ENCODE measurements at regions not wholly inside any gene's neighbourhood (a gene's known extent, or its start where the extent isn't known, plus 50 kb on each side); places are given as distances from the start of the nearest gene placed in this dataset.

DNA sequence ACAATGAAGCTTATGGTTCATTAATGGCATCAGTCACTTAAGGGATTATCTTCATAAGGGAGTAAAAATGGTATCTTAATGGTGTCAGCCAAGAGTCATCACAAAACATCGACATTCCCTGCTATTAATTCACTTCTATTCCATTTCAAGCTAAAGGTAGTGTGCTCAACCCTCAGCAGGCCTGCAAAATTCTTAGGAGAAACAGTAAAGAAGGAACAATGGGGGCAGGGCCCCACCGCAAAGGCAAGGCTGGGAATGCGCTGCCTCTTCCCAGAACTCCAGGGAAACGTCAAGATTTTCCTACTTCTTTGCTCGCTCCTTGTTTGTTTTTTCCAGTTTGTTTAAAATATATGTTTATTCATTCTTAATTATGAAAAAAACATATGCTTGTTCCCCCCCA is 187.3 kb upstream of the TSC22D2 start:
- RAD21 ChIA-PET (ENCODE audit: low non-redundant PET in 1 of 2, low total read pairs in 2 of 2, uncharacterized antibody in 2 of 2, unreplicated experiment in 2 of 2) = no interaction called here
- Histone ChIP-seq H3K9me2 (ENCODE audit: insufficient read depth) (no peaks in the 10 kb centered on the region), H3K27ac (ENCODE audit: low read depth, low read length) (no peak overlapping the region), H3K27me3 (ENCODE audit: insufficient read depth, low read length) (no peaks in the 10 kb centered on the region), H3K4me1 (ENCODE audit: control insufficient read depth in 1 of 2, insufficient read depth in 2 of 2, low read length in 2 of 2) (peaks cover 0 to 9% of the 10 kb centered on the region in 2 experiments; a peak in 1 of 4 replicates), H3K9ac (ENCODE audit: low read length) (no peak overlapping the region), H2AFZ (ENCODE audit: low read depth, low read length, poor library complexity, severe bottlenecking) (peak overlapping the region; percentile 97), H4K20me1 (ENCODE audit: insufficient read depth) (no peaks in the 10 kb centered on the region), H3K4me2 (ENCODE audit: low read length) (peak overlapping the region; percentile 53), H3K36me3 (ENCODE audit: control insufficient read depth in 1 of 2, insufficient read depth in 2 of 2, low read length in 2 of 2) (no peaks in the 10 kb centered on the region), H3K9me3 (ENCODE audit: control insufficient read depth in 1 of 2, insufficient read depth in 1 of 2, low read depth in 1 of 2, low read length in 2 of 2) (peaks cover 3% of the 10 kb centered on the region in 2 experiments; a peak in 1 of 4 replicates), H3K4me3 (replicated peaks in 1 of 2; ENCODE audit: low read depth in 1 of 2, low read length in 2 of 2) (0 out of 4 replicates have a peak overlapping the region, but pooled peaks of 1 of the 2 experiments have one; percentile 24), H3K79me2 (ENCODE audit: insufficient read depth, low read length) (no peaks in the 10 kb centered on the region)
- no TSS peak for BruUV-seq (replicated peaks)
- DNase-seq (ENCODE audit: low read depth, low spot score) = no peak
- no peak for TF ChIP-seq EZH2 (IDR thresholded peaks at IDR 0.05)
- no peak for TF ChIP-seq ZFX (IDR thresholded peaks at IDR 0.05)
- no peak for TF ChIP-seq YY1 (IDR thresholded peaks at IDR 0.05; ENCODE audit: extremely low read depth, insufficient replicate concordance, low read depth, low read length)
- no peak for TF ChIP-seq SP1 (IDR thresholded peaks at IDR 0.05; ENCODE audit: low read depth)
- TF ChIP-seq JUND (IDR thresholded peaks at IDR 0.05) = no peak
- no peak for TF ChIP-seq TCF7L2 (IDR thresholded peaks at IDR 0.05; ENCODE audit: borderline replicate concordance, extremely low read depth, insufficient read depth, insufficient read length)
- TF ChIP-seq, protein P1, sequence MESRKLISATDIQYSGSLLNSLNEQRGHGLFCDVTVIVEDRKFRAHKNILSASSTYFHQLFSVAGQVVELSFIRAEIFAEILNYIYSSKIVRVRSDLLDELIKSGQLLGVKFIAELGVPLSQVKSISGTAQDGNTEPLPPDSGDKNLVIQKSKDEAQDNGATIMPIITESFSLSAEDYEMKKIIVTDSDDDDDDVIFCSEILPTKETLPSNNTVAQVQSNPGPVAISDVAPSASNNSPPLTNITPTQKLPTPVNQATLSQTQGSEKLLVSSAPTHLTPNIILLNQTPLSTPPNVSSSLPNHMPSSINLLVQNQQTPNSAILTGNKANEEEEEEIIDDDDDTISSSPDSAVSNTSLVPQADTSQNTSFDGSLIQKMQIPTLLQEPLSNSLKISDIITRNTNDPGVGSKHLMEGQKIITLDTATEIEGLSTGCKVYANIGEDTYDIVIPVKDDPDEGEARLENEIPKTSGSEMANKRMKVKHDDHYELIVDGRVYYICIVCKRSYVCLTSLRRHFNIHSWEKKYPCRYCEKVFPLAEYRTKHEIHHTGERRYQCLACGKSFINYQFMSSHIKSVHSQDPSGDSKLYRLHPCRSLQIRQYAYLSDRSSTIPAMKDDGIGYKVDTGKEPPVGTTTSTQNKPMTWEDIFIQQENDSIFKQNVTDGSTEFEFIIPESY (IDR thresholded peaks at IDR 0.05; ENCODE audit: extremely low read depth, insufficient replicate concordance, low read length) = no peak
- no peak for TF ChIP-seq FOSL1 (IDR thresholded peaks at IDR 0.05; ENCODE audit: low read depth)
- TF ChIP-seq POLR2AphosphoS5 (IDR thresholded peaks at IDR 0.05; ENCODE audit: low read depth, low read length) = no peak
- no peak for TF ChIP-seq SRF (IDR thresholded peaks at IDR 0.05; ENCODE audit: low read depth)
- TF ChIP-seq ZNF274 (IDR thresholded peaks at IDR 0.05; ENCODE audit: low read depth, low read length) = no peak
- TF ChIP-seq, protein P2, sequence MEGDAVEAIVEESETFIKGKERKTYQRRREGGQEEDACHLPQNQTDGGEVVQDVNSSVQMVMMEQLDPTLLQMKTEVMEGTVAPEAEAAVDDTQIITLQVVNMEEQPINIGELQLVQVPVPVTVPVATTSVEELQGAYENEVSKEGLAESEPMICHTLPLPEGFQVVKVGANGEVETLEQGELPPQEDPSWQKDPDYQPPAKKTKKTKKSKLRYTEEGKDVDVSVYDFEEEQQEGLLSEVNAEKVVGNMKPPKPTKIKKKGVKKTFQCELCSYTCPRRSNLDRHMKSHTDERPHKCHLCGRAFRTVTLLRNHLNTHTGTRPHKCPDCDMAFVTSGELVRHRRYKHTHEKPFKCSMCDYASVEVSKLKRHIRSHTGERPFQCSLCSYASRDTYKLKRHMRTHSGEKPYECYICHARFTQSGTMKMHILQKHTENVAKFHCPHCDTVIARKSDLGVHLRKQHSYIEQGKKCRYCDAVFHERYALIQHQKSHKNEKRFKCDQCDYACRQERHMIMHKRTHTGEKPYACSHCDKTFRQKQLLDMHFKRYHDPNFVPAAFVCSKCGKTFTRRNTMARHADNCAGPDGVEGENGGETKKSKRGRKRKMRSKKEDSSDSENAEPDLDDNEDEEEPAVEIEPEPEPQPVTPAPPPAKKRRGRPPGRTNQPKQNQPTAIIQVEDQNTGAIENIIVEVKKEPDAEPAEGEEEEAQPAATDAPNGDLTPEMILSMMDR (IDR thresholded peaks at IDR 0.05 in 2 of 3, conservative IDR thresholded peaks at IDR 0.05 in 1 of 3; ENCODE audit: borderline replicate concordance in 1 of 3, insufficient read depth in 1 of 3, low read depth in 2 of 3, low read length in 2 of 3) = no peak
- POLR2A ChIA-PET = no interaction called here
- intact Hi-C loops (cut with micrococcal nuclease) = loop anchor here (1.0 to 10.0 kb wide), 4 partner anchors 253 to 726 kb away; no protein-coding TSS in a partner anchor
- CTCF ChIA-PET = interaction anchor here (0.7 to 1.9 kb wide), 6 partner anchors 37 to 652 kb away, joined by 3 to 16 read pairs (median 6); no protein-coding TSS in a partner anchor
- no peak; the same call in 1 of the 2 replicates for ATAC-seq

Measured in HCT116 (cell line).